ENCODE measurements at regions not wholly inside any gene's neighbourhood (a gene's known extent, or its start where the extent isn't known, plus 50 kb on each side); places are given as distances from the start of the nearest gene placed in this dataset.
A peak's percentile ranks its signal among the peaks of the same experiment; 100 is the strongest.

- DNase-seq (ENCODE audit: extremely low read depth, low read depth, low spot score), result no peak
These were observed 444.9 kb upstream of the THBS1 start for GRCh38 chr15:39135989-39136388.

DNA sequence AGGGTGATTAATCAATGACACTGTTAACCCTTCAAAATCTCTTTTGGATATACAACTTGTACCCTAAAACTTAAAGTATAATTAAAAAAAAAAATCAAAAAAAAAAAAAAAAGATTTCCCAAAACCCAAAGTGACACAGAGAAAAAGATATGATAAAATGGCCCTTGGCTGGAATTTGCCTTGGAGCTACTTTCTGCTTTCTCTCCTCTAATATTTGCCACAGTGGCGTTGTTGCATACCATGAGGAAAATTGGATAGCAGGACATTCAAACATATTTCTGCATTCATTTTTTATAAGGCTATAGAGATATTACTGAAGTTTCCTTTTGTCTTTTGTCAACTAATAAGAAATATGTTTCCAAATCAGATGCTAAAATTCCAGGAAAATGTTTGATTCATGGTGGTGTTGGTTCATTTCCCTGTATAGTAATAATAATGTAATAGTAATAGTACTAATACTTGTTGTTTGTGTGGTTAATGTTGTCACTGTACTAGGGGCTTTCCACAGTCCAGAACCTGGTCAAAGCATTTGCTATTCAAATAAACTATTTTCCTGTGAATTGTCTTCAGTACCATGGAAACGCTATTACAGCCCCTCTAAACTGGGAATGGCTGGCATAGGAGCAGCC is 441.3 kb upstream of the THBS1 start:
- no peak for DNase-seq (ENCODE audit: extremely low read depth, low read depth, low spot score)

DNA sequence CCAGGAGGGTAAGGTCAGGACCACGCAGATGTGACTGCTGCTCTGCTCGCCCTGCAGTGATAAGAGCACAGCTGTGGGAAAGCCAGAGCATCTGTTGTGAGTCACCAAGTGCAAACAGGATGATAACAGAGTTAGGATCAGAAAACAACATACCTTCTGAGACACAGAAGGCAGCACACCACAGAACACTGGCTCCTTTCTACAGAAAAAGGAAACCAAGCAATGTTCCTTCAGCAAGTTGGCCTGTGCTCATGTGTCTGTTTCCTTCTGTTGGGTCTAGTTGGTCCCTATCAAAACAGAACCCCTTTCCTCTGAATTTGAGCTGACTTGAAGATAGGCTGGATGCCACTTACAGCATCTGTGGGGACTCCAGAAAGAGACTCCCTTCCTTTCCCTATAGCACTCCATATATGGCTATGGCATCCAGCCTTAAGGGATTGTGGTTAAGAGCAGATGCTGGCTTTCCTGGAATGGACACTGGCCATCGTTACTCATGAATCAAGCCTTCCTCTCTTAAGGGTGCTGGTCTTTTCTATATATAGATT is 440.7 kb upstream of the THBS1 start:
- DNase-seq (ENCODE audit: extremely low read depth, low read depth, low spot score), result peak; percentile 99

GRCh38 chr15:39142500-39142899 is 438.4 kb upstream of the THBS1 start:
- DNase-seq (ENCODE audit: extremely low read depth, low read depth, low spot score), result no peak

GRCh38 chr15:39143479-39143878 is 437.4 kb upstream of the THBS1 start:
- DNase-seq (ENCODE audit: extremely low read depth, low read depth, low spot score), result no peak

GRCh38 chr15:39144051-39144450 is 436.8 kb upstream of the THBS1 start:
- DNase-seq (ENCODE audit: extremely low read depth, low read depth, low spot score), result no peak

DNA sequence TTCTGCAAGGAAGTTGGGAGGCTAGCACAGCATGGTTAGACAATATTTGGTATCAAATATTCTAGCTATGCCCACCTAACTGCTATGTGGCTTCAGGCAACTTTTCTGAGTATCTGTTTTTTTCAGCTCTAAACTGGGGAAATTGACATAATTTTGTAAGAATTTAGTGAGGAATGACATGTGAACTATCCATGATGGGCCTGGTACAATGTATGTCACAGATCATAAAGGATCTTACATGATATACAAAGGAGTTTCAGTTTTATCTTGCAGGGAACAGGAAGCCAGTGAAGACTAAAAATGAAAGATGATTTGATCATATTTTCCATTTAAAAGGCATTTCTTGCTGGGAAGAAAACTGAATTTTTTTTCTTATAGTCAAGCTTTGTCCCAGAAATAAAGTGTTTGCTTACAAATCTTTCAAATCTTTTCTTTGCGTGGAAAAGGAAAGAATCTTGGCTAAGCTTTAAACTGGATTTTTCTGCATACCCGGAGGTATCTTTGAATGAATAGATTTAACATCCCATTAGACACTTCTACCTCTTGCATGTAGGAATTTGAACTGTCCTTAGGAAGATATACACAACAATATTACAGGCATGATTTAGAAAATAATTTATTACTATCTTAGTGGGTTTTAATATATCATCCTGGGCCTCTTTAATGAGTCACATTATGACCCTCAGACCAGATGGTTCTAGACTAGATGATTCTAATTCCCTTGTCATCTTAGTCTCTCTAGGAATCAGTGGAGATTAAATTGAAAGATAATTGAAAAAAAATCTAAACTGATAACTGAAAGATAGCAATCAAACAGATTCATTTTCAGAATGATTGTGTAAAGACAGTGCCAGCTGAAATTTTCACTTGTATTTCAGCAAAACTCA is 436.0 kb upstream of the THBS1 start:
- DNase-seq (ENCODE audit: extremely low read depth, low read depth, low spot score), result no peak

DNA sequence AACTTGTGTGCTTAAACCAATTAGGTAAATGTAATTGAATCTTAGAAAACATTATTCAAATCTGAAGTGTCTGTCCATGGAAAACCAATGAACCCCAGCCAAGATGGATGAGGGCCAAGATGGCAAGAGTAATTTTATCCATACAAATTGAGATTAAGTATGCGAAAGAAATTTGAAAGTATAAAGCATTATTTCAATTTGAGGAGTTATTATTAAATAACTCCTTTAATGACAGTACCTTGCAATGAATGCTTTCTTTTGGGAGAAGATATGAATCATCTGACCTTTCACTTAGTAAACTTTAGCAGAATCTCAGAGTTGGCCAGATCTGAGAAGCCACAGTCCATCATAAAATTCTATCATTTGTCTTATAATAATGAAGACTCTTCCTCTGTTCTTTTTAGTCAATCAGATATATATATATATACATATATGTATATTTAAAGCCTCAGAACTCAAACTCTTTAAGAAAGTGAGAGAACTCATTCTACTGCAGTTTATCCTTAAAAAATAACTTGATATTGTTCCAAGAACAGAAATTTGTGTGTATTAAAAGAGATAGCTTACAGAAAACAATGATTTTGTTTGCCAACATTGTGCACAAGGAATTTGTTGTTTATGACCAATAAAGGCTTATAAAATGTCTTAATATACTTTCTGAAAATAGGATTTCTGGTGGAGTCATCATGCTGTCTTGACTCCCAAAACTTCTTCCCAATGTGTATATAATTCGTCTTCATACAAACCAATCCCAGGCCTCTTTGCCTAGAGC is 434.8 kb upstream of the THBS1 start:
- no peak for DNase-seq (ENCODE audit: extremely low read depth, low read depth, low spot score)

DNA sequence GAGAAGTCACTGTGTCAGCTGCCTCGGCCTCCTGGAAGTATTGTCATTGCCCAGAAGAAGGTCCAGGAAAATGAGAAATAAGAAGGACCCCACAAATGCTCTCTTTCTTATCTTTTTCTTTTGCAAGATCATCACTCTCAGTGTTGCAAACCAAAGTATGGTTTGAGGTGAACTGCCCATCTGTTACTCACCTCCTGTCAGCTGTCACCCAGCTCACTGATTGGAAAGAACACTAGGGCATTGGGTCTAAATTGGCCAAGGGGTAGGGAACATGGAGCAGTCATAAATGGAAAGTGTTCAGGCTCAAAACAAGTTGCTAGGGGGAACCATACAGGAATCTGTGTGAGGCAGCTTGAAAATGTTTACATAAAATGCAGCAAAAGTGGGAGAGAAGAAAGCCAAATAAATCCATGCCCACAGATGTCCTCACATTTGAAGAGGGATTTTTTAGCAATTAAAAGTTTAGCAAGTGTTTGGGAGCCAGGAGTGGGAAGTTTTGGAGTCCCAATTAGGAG is 431.2 kb upstream of the THBS1 start:
- DNase-seq (ENCODE audit: extremely low read depth, low read depth, low spot score), result no peak

DNA sequence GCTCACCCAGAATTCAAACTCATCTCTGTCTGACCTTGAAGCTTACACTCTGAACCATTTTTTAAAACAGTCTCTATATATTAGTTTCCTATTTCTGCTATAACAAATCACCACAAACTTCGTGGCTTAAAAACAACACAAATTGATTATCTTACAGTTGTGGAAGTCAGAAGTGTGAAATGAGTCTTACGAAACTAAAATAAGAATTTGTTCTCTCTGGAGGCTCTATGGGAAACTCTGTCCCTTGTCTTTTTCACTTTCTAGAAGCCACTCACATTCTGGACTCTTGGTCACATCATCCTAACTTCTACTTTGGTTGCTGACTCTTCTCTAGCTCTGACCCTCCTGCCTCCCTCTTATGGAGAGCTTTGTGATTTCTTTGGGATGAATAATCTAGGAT is 429.3 kb upstream of the THBS1 start:
- DNase-seq (ENCODE audit: extremely low read depth, low read depth, low spot score), result no peak

DNA sequence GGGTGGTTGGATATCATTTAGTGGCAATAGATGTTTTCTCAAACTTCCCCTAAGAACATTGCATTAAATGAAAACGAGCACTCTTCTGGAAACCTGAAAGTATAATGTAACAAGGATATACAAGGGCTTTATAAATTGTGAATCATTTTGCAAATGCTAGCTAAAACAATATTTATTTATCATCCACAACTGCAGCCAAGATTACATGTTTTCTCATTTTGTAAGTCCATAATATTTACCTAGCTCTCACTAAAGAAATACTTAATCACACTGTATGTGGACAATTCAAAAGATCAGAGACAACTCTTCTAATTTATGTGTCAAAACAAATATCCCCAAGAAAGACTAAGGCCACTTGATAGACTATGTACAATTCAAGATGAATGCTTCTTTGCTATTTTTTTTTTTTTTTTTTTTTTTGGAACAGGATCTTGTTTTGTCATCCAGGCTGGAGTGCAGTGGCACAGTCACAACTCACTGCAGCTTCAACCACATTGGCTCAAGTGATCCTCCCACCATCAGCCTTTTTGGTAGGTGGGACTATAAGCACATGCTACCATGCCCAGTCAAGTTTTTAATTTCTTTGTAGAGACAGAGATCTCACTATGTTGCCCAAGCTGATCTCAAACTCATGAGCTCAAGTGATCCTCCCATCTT is 427.7 kb upstream of the THBS1 start:
- no peak for DNase-seq (ENCODE audit: extremely low read depth, low read depth, low spot score)

DNA sequence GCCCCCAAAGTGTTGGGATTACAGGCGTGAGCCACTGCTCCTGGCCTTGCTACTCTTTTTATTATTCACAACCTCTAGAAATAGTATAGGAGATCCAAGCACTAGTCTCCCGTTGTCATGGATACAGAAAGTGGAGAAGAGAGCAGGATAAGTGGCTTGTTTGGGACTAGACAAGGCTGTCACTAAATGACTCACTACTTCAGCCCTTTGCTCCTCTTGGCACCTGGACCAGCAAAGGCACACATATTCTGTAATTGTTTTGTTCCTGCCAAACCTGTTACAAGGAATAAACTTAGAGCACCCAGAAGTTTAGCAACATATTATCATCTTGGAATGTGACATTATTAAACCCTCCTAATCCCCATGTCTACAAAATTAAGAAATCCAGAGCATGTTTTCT is 427.2 kb upstream of the THBS1 start:
- no peak for DNase-seq (ENCODE audit: extremely low read depth, low read depth, low spot score)

- DNase-seq (ENCODE audit: extremely low read depth, low read depth, low spot score), result no peak
These were observed 426.6 kb upstream of the THBS1 start for GRCh38 chr15:39154227-39154638.

DNA sequence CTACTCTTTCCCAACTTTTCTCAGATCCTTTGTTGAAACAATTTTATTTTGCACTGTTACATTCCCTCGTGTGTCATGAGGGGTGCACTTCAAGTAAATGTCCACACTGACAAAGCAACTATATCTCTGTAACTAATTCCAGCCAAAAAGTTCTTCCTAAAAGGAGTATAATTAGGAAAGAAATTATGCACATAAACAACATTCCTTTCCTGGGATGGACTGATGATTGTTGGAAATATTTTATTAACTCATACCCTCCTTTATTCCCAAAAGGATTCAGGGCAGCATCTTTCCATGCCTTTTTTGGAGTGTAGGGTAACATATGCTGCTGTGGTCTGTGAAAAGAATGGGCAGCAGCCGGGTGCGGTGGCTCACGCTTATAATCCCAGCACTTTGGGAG is 426.1 kb upstream of the THBS1 start:
- DNase-seq (ENCODE audit: extremely low read depth, low read depth, low spot score), result no peak

- no peak for DNase-seq (ENCODE audit: extremely low read depth, low read depth, low spot score)
These were observed 424.7 kb upstream of the THBS1 start for GRCh38 chr15:39156166-39156565.

GRCh38 chr15:39156646-39157250 is 424.1 kb upstream of the THBS1 start:
- DNase-seq (ENCODE audit: extremely low read depth, low read depth, low spot score), result no peak

DNA sequence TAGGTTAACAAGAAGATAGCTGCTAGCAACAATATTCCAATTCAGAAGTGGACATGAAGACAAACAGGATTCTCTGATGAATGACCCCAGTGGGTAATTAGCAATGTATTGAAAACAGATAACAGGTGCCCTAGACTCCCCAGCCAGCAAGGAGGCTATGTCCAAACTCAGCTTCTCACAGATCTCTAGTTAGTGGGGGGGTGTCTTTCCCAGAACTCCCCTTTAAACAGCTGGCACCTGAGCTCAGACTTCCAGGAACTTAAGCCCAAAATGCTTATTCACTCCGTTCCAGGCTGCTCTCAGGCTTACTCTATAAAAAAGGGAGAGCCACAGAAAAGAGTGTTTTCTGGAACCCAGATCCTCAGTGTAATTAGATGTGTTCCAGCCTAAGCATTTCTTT is 423.0 kb upstream of the THBS1 start:
- DNase-seq (ENCODE audit: extremely low read depth, low read depth, low spot score), result no peak

DNA sequence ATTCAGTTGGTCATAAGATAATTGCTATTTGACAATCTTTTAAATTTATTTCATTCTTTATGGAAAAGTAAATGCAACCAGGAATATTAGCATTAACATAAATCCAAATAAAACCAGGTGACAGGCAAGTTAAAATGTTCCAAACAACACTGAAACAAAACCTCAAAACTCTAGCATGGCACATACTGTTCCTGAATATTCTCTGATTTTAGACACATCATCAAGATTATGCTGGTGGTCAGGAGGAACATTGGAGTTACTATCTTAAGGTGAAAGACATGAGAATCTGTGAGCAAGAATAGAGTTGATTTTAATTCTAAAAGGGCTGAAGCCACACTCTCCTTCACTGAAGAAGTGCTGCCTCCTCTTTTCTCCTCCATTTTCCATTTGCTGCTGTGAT is 421.0 kb upstream of the THBS1 start:
- no peak for DNase-seq (ENCODE audit: extremely low read depth, low read depth, low spot score)

- DNase-seq (ENCODE audit: extremely low read depth, low read depth, low spot score), result no peak
These were observed 419.8 kb upstream of the THBS1 start for GRCh38 chr15:39161096-39161495.

- no peak for DNase-seq (ENCODE audit: extremely low read depth, low read depth, low spot score)
These were observed 415.7 kb upstream of the THBS1 start for GRCh38 chr15:39165020-39165706.
